Osteocyte (in vitro differentiated cells): ENCODE measurements at regions not wholly inside any gene's neighbourhood (a gene's known extent, or its start where the extent isn't known, plus 50 kb on each side); places are given as distances from the start of the nearest gene placed in this dataset.

Experiments used
- DNase-seq: peaks from one replicate; pipeline ENCODE4 v3.0.0; 2021; ENCODE audit warnings: mixed read lengths; ENCODE audit not compliant: unreplicated experiment; ENCODE audit errors: extremely low spot score
- H3K27ac Mint-ChIP-seq: one replicate; pipeline ENCODE4 v1.8.0; 2021; ENCODE audit warnings: mild to moderate bottlenecking, mixed read lengths; ENCODE audit not compliant: unreplicated experiment
- H3K27me3 Mint-ChIP-seq: one replicate; pipeline ENCODE4 v1.8.0; 2021; ENCODE audit warnings: mixed read lengths; ENCODE audit not compliant: unreplicated experiment
- H3K36me3 Mint-ChIP-seq: one replicate; pipeline ENCODE4 v1.8.0; 2021; ENCODE audit warnings: mixed read lengths; ENCODE audit not compliant: unreplicated experiment
- H3K4me1 Mint-ChIP-seq: one replicate; pipeline ENCODE4 v1.8.0; 2021; ENCODE audit warnings: mixed read lengths; ENCODE audit not compliant: unreplicated experiment
- H3K4me3 Mint-ChIP-seq: one replicate; pipeline ENCODE4 v1.8.0; 2021; ENCODE audit warnings: mild to moderate bottlenecking, moderate library complexity, mixed read lengths; ENCODE audit not compliant: unreplicated experiment
- H3K9me3 Mint-ChIP-seq: one replicate; pipeline ENCODE4 v1.8.0; 2021; ENCODE audit warnings: mixed read lengths; ENCODE audit not compliant: unreplicated experiment
- TF ChIP-seq, protein P1 (sequence below): fragments of 200-600 bp; sonication (generic); IDR thresholded peaks from 2 replicates; pipeline ENCODE4 v1.5.0; 2021; ENCODE audit warnings: antibody characterized with exemption, mild to moderate bottlenecking, moderate library complexity

DNA sequence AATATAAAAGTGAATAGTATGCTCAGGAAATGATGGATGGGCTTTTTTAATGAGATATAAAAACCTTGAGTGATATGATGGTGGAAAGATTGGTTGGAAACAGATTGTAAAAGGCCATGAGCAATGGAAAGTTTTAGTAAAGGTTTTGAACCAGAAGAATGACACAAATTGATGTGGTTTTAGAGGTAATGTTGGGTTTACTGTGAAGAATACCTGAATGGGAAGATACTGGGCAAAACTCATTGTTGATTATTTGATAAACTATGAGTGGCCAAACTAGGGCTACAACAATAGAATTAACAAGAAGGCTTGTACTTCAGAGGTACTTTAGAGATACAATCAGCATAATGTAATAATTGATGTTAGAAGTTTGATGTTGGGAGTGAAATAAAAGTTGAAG is 108.5 kb downstream of the PTGS2 start:
- H3K4me1 Mint-ChIP-seq: peaks cover 12% of the 10 kb centered on the region
- no peaks in the 10 kb centered on the region for H3K27me3 Mint-ChIP-seq
- TF ChIP-seq, protein P1, sequence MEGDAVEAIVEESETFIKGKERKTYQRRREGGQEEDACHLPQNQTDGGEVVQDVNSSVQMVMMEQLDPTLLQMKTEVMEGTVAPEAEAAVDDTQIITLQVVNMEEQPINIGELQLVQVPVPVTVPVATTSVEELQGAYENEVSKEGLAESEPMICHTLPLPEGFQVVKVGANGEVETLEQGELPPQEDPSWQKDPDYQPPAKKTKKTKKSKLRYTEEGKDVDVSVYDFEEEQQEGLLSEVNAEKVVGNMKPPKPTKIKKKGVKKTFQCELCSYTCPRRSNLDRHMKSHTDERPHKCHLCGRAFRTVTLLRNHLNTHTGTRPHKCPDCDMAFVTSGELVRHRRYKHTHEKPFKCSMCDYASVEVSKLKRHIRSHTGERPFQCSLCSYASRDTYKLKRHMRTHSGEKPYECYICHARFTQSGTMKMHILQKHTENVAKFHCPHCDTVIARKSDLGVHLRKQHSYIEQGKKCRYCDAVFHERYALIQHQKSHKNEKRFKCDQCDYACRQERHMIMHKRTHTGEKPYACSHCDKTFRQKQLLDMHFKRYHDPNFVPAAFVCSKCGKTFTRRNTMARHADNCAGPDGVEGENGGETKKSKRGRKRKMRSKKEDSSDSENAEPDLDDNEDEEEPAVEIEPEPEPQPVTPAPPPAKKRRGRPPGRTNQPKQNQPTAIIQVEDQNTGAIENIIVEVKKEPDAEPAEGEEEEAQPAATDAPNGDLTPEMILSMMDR: no peak
- H3K36me3 Mint-ChIP-seq: no peaks in the 10 kb centered on the region
- H3K27ac Mint-ChIP-seq: no peak overlapping the region
- H3K9me3 Mint-ChIP-seq: no peaks in the 10 kb centered on the region
- DNase-seq: no peak
- H3K4me3 Mint-ChIP-seq: no peak overlapping the region

DNA sequence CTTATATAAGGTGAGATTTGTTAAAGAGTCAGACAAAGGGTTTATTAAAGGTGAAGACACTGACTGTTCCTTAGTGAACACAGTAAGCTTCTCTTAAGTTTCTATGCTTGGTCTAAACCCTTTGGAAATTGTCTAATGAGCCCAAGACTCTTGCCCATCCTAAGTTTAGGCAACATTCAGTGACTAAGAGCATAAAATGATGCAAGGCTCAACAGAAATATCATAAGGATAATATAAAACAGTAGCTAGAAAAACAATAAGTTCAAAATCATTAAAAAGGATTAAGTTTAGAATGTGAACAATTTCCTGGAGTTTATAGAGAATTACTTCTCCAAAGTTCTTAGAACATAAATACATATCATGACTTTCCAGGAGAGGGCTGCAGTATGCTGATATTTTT is 108.9 kb upstream of the PDC start:
- Mint-ChIP-seq H3K4me3 (no peak overlapping the region), H3K36me3 (no peaks in the 10 kb centered on the region), H3K4me1 (peaks cover 7% of the 10 kb centered on the region), H3K9me3 (no peaks in the 10 kb centered on the region), H3K27ac (no peak overlapping the region), H3K27me3 (no peaks in the 10 kb centered on the region)
- TF ChIP-seq, protein P1: no peak
- DNase-seq: no peak

DNA sequence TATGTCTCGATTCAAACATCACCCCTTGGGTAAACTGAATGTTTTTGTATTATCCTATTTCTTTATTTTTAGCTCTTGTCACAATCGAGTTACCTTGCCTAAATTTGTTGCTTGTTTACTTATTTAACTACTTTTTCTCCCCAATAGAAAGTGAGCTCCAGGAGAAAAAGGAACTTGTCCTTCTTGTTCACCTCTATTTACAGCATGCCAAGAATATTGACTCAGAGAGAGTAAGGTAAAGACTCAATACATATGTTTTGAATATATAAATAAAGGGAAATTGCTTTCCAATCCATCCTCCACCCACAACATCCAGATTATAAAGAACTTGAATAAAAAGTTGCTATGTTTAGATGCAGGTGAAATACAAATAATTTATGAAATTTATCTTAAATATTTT is 107.3 kb upstream of the PDC start:
- H3K36me3 Mint-ChIP-seq: no peaks in the 10 kb centered on the region
- H3K4me1 Mint-ChIP-seq: peaks cover 7% of the 10 kb centered on the region
- no peak overlapping the region for H3K27ac Mint-ChIP-seq
- H3K27me3 Mint-ChIP-seq: no peaks in the 10 kb centered on the region
- DNase-seq: no peak
- H3K4me3 Mint-ChIP-seq: no peak overlapping the region
- no peaks in the 10 kb centered on the region for H3K9me3 Mint-ChIP-seq
- TF ChIP-seq, protein P1: no peak

DNA sequence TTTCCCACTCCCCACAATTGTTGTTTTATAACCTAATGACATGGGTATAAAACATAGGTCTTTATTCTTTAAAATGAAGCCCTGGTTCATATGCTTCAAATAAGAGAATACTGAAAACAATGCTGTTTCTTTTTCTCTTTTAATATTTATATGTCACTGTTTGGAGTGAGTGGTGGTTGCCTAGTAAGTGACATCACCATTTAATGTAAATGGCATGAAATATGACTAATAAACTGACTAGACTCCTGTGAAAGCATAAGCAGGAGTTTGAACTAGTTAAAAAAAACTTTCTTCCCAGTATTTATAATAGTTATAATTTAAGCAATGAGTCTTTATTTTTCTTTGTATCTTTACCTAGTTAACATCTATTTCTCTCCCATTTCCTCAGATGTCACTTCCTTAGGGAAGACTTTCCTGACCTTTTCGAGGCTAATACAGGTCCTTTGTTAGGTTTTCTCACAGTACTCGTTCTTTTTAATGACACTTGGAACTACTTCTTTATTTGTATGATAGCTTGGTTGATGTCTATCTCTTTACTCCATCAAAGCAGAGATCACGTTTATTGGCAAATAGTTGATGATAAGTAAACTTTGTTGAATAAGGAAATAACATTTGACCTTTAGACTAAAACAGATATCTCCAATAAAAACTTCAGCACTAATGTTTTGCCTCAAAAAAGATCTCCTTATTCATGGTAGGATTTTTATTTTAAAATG is 105.4 kb upstream of the PDC start:
- H3K4me3 Mint-ChIP-seq: no peak overlapping the region
- H3K27me3 Mint-ChIP-seq: no peaks in the 10 kb centered on the region
- no peaks in the 10 kb centered on the region for H3K9me3 Mint-ChIP-seq
- no peak for DNase-seq
- H3K27ac Mint-ChIP-seq: peak overlapping the region; percentile 13
- H3K4me1 Mint-ChIP-seq: peaks cover 7% of the 10 kb centered on the region
- TF ChIP-seq, protein P1: no peak
- no peaks in the 10 kb centered on the region for H3K36me3 Mint-ChIP-seq

DNA sequence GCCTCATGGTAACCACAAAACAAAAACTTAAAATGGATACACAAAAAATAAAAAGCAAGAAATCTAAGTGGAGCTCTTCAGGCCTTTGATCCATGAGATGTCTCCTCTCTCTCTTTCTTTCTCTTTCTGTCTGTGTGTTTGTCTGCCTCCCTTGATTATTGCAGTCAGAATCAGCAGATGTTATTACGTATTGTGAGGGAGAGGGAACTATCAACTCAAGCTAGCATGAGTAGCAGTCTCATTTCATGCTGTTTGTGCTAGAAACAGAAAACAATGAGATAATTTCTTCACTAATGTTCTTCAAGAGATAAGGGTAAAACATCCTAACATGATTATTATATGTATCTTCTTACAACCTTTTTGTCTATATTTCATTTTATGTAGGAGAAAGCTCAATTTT is 103.7 kb upstream of the PDC start:
- no peaks in the 10 kb centered on the region for H3K36me3 Mint-ChIP-seq
- H3K27ac Mint-ChIP-seq: no peak overlapping the region
- H3K4me3 Mint-ChIP-seq: no peak overlapping the region
- no peaks in the 10 kb centered on the region for H3K27me3 Mint-ChIP-seq
- H3K9me3 Mint-ChIP-seq: no peaks in the 10 kb centered on the region
- no peak for DNase-seq
- TF ChIP-seq, protein P1: no peak
- H3K4me1 Mint-ChIP-seq: peaks cover 7% of the 10 kb centered on the region
